ENCODE measurements at regions not wholly inside any gene's neighbourhood (a gene's known extent, or its start where the extent isn't known, plus 50 kb on each side); places are given as distances from the start of the nearest gene placed in this dataset.

DNA sequence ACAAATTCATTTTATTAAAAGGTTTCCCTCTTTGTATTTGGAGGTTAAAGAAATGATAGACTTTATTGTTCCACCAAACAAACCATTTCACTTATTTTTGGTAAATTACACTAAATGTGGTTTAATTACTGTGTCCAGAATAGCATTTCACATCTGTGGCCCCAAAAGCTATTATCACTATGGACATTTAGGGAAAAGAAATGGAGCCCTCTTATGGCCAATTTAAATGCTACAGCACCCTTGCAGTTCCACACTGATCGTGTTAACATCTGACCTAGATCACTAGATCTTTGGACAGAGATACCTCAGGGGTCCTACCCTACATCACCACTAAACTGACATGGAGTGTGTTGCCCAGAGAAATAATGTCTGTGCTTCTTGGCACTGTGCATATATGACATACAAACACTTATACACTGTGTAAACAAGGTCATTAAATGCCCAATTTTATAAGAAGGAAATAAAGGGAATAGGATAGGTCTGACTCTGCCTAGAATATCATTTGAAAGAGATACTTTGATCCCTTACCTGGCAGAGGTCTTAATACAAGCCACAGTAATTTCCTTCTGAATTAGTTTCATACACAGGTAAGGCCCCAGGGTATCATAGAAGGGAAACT, 163.9 kb downstream of the KDR start:
- Mint-ChIP-seq H3K4me1 (peaks cover 7% of the 10 kb centered on the region), H3K9me3 (no peaks in the 10 kb centered on the region), H3K36me3 (no peaks in the 10 kb centered on the region), H3K4me3 (no peak overlapping the region), H3K27ac (no peak overlapping the region)
- ATAC-seq: peak; percentile 25
- no peak for DNase-seq (ENCODE audit: low spot score in 2 of 2)

DNA sequence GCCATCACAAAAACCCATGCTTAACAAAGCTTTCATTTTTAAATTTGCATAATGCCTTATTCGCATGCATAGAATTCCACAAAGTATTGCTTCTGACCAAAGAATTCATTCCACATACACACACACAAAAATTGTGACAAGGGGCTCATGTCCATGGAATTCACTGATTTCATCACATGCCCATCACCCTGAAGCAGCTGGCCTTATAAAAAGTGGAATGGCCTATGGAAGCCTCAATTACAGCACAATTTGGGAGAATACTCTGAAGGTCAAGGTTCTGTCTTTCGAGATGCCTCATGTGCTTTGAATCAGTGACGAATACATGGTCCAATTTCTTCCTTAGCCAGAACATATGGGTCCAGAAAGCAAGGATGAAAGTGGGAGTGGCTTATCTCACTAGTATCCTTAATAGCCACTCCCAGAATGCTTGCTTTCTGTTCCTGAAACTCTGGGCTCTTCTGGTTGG, 165.7 kb downstream of the KDR start:
- Mint-ChIP-seq H3K4me1 (peaks cover 7% of the 10 kb centered on the region), H3K27ac (no peak overlapping the region), H3K36me3 (no peaks in the 10 kb centered on the region), H3K9me3 (no peaks in the 10 kb centered on the region), H3K4me3 (no peak overlapping the region)
- no peak for DNase-seq (ENCODE audit: low spot score in 2 of 2)
- ATAC-seq: no peak

DNA sequence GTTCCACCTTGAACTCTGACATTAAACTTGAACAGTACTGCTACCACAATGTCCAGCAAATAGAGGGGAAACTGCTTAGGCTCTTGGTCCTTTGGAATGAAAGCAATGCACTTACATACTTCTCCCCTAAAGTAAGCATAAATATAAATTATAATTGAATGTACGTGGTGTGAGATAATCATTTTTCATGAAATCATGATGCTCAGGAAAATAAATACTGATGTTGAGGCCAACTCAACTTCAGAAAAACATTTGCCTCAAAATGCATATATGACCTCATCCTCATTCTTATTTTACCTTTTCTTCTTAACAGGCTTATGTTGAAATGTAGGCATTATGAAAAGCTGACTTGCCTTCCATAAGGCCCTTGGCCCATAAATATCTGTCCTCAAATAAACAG, 166.3 kb downstream of the KDR start:
- H3K36me3 Mint-ChIP-seq: no peaks in the 10 kb centered on the region
- DNase-seq (ENCODE audit: low spot score in 2 of 2): no peak
- no peaks in the 10 kb centered on the region for H3K9me3 Mint-ChIP-seq
- peaks cover 7% of the 10 kb centered on the region for H3K4me1 Mint-ChIP-seq
- ATAC-seq: no peak
- H3K27ac Mint-ChIP-seq: no peak overlapping the region
- no peak overlapping the region for H3K4me3 Mint-ChIP-seq

DNA sequence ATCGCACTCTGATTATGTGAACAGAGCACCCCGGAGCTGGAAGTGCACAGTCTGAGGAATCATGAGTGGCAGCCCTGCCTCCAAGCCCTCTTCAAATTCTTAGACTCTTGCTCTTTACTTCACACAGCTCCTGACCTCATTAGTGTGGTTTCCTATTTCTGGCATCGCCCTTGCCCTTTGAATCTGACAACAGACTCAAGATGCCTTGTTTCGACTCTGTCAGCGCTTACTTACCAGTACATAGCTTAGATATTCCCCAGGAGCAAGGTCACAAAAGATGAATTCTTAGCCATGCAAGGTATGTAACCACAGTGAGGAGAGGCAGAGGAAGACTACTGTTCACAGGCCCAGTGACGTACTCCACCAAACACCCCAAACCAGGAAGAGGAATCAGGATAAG, 167.2 kb downstream of the KDR start:
- Mint-ChIP-seq H3K9me3 (no peaks in the 10 kb centered on the region), H3K36me3 (no peaks in the 10 kb centered on the region), H3K27ac (no peak overlapping the region), H3K4me3 (no peak overlapping the region), H3K4me1 (peaks cover 7% of the 10 kb centered on the region)
- peak; percentile 67 for ATAC-seq
- DNase-seq (ENCODE audit: low spot score in 2 of 2): no peak

DNA sequence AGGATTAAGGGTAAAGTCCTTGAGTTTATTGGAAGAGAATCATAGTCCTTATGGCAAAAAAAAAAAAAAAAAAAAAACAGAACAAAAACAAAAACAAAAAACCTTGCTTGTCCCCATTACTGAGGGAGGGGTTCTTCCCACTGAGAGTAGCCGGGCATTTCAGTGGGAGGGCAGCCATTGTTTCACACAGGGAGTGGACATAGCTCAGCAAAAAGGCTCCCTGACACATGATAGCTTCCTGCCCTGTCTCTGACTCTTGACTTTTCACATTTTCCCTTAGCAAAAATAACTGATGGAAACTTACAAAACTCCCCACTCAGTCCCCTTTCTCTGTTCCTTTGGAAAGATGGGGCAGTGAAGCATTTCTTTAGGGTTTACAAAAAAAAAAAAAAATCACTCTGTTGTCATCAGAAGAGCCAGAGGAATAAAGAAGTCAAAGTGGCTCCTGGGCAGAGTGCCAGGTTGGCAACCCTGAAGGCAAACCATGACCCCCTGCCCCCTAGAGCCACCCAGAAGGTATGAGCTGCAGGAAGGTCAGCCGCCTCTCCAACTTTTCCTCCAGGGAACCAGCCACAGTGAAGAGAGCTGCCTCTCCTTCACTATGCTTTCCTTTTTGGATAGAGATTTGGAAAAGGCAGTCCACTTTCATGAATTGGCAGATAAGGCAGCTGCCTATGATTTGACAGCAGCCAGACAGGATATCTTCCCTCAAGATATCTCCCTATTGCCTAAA, 170.6 kb downstream of the KDR start:
- ATAC-seq (no peak), DNase-seq (ENCODE audit: low spot score in 2 of 2) (no peak)
- Mint-ChIP-seq H3K9me3 (no peaks in the 10 kb centered on the region), H3K4me3 (no peak overlapping the region), H3K36me3 (no peaks in the 10 kb centered on the region), H3K4me1 (peaks cover 7% of the 10 kb centered on the region), H3K27ac (no peak overlapping the region)

DNA sequence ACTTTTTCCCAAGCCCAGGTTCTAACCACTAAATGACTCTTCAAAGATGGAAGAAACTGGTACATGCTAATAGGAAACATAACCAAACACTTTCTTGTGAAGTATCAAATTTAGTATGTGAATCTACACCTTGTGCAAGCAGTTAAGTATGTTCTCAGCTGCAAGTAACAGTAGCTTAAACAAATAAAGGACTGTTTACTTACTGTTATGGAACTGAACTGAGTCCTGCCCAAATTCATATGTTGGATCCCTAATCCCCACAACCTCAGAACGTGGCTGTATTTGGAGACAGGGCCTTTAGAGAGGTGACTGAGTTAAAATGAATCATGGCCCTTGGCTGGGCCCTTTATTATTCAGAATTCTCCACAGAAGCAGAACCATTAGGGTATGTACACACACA, 178.7 kb downstream of the KDR start:
- no peaks in the 10 kb centered on the region for H3K36me3 Mint-ChIP-seq
- H3K4me3 Mint-ChIP-seq: no peak overlapping the region
- H3K9me3 Mint-ChIP-seq: no peaks in the 10 kb centered on the region
- peaks cover 3% of the 10 kb centered on the region for H3K4me1 Mint-ChIP-seq
- no peak for ATAC-seq
- H3K27ac Mint-ChIP-seq: no peak overlapping the region
- no peak for DNase-seq (ENCODE audit: low spot score in 2 of 2)

DNA sequence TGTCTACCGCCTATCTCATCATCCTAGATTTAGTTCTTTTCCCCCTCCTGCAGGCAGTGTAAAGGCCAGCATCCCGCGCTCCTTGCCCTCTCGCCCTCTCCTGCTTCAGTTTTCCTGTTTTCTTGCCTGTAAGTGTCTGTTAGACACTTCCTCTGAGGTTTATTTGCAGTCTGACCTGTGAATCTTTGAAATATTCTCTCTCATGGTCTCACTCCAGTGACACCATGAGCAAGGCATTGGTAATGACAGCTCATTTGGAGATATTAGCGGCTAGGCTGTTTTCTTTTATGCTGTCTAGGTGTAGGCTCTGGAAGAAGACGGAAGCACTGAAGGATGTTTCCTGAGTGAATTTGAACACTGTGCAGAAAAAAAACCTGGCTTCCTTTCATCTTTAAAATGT, 179.6 kb downstream of the KDR start:
- ATAC-seq: no peak
- H3K27ac Mint-ChIP-seq: no peak overlapping the region
- no peaks in the 10 kb centered on the region for H3K9me3 Mint-ChIP-seq
- H3K36me3 Mint-ChIP-seq: no peaks in the 10 kb centered on the region
- peaks cover 12% of the 10 kb centered on the region for H3K4me1 Mint-ChIP-seq
- no peak for DNase-seq (ENCODE audit: low spot score in 2 of 2)
- H3K4me3 Mint-ChIP-seq: no peak overlapping the region

DNA sequence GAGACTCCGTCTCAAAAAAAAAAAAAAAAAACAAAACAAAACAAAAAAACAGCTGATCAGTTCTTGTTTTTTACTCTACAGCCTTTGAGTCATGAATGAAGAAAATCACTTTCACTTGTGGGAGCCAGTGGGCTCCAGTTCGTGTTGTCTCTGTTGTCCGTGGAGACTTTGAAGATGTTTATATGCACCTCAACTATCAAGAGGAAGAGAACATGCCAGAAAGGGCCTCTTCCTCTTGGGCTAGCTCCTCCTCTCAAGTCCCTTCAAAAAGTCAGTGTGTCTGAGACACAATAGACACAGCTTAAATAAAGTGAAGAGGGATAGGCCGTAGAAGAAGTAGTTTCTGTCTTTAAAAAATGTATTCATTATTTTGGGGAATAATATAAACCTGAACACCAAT, 182.7 kb downstream of the KDR start:
- Mint-ChIP-seq H3K27ac (no peak overlapping the region), H3K9me3 (no peaks in the 10 kb centered on the region), H3K4me1 (peaks cover 12% of the 10 kb centered on the region), H3K4me3 (no peak overlapping the region), H3K36me3 (no peaks in the 10 kb centered on the region)
- peak; percentile 72 for ATAC-seq
- DNase-seq (ENCODE audit: low spot score in 2 of 2): no peak

DNA sequence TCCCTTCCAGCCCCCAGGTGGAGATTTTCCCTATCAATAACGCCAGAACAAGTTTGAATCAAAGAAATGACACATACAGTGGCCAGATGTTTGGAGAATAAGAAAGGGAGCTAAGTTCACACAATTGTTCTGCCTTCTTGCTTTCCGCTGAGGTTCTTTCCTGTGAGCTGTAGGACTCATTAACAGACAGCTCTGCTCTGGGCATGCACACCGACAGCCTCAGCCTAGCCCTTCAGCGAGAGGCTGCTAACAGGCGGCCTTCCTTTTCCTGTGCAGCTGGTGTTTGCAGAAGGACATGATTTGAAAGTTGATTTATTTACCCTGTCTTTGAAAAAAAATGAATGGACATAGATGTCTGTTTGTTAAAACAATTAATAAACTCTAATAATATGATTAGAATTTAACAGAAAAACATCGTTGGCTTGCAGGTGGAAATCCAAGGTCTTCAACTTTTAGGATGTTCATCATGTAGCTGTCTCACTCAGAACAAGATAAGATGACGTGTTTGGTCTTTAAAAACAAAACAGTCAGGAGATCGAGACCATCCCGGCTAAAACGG, 183.3 kb downstream of the KDR start:
- Mint-ChIP-seq H3K27ac (no peak overlapping the region), H3K4me3 (no peak overlapping the region), H3K4me1 (peaks cover 12% of the 10 kb centered on the region), H3K9me3 (no peaks in the 10 kb centered on the region), H3K36me3 (no peaks in the 10 kb centered on the region)
- DNase-seq (ENCODE audit: low spot score in 2 of 2) (no peak), ATAC-seq (peak; percentile 88)

DNA sequence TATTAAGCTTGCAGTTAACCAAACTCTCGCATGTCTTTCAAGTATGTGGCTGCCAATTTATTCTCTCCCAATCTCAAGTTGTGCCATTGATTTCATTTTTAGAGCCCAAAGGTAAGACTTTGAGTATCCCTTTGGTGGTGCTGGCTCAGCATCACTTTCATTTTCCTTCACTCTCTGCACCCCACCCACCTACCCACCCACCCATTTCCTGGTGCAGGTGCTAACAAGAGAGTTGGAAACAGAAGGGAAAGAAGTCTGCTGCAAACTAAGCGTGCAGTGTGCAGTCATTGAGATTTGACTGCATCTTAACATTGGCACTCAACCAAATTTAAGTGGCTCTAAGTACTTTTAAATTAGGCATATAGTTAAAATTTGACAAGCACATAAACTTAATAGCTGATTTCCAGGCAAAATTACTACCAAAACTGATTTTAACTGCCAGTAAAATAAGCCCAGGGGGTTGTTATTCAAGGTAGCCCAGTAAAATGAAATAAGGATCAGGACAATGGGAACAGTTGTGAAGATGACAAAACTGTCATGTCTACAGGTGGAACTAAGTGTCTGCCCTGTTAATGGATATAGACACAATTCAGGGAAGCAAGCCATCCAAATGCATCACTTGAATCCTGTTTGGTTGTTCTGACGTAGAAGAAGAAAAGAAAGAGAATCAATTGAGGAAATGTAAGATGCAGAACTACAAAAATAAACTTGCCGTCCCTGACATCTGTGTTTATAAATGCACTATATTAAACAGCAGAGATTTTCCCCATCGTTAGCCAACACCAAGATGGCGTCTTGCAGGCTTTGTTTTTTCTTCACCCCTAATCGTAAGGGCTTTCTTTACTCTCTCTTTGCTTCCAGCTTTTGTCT, 184.2 kb downstream of the KDR start:
- Mint-ChIP-seq H3K36me3 (no peaks in the 10 kb centered on the region), H3K4me3 (no peak overlapping the region), H3K4me1 (peaks cover 12% of the 10 kb centered on the region), H3K27ac (no peak overlapping the region), H3K9me3 (no peaks in the 10 kb centered on the region)
- ATAC-seq (no peak), DNase-seq (ENCODE audit: low spot score in 2 of 2) (no peak)

DNA sequence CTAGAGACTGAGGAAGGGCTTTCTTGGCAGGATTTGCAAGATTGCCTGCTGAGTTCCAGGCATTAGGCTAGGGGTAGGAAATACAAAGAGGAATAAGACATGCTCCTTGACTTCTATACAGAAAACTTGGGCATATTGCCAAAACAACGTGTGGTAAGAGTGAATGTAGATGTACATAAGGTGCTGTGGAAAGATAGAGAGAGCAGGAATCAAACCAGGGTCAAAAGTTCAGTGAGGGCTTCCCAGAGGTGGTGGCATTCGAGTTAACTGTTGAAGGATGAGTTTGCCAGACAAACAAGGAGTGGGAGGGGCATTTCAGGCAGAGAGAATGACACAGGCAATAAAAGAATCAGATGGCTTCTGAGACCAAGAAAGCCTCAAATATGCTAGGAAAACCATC, 187.9 kb downstream of the KDR start:
- no peaks in the 10 kb centered on the region for H3K36me3 Mint-ChIP-seq
- no peaks in the 10 kb centered on the region for H3K9me3 Mint-ChIP-seq
- no peak overlapping the region for H3K4me3 Mint-ChIP-seq
- no peak for DNase-seq (ENCODE audit: low spot score in 2 of 2)
- no peak overlapping the region for H3K27ac Mint-ChIP-seq
- ATAC-seq: no peak
- H3K4me1 Mint-ChIP-seq: peaks cover 12% of the 10 kb centered on the region

DNA sequence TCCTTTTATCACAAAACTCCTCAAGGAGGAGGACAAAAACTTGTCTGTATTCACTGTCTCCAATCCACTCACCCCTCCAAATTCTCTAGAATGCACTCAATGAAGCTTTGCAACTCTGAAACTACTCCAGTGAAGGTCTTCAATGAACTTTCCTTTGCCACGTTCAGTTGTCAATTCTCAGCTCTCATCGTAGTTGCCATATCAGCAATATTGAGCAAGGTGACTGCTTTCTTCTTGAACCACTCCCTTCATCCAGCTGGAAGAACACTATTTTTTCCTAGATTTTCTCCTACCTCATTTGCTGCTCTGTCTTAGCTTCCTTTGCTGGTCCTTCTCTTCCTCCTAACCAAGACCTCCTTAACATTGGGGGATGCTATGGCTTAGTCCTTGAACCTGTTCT, 191.8 kb downstream of the KDR start:
- H3K36me3 Mint-ChIP-seq: no peaks in the 10 kb centered on the region
- H3K4me1 Mint-ChIP-seq: no peaks in the 10 kb centered on the region
- DNase-seq (ENCODE audit: low spot score in 2 of 2) (no peak), ATAC-seq (no peak)
- no peak overlapping the region for H3K27ac Mint-ChIP-seq
- no peaks in the 10 kb centered on the region for H3K9me3 Mint-ChIP-seq
- H3K4me3 Mint-ChIP-seq: no peak overlapping the region

DNA sequence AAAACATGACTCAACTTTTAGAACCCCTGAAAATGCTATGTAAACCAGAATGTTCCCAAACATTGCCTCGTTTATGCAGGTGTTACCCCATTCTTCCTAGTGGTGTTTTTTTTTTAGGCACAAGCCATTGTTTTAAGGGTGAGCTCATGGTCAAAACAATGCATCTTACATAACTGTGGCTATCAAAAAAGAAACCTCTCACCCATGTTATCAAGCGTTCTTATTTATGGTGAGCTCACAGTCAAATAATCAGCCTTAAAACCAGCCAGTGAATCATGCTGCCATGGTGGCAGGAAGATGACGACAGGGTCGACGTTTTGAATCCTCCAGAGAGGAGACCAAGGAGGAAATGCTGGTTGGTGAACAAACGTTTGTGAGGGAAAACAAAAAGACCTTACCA, 195.2 kb downstream of the KDR start:
- Mint-ChIP-seq H3K36me3 (no peaks in the 10 kb centered on the region), H3K9me3 (peaks cover 2% of the 10 kb centered on the region), H3K4me3 (no peak overlapping the region), H3K27ac (no peak overlapping the region), H3K4me1 (no peaks in the 10 kb centered on the region)
- no peak for DNase-seq (ENCODE audit: low spot score in 2 of 2)
- ATAC-seq: peak; percentile 74

DNA sequence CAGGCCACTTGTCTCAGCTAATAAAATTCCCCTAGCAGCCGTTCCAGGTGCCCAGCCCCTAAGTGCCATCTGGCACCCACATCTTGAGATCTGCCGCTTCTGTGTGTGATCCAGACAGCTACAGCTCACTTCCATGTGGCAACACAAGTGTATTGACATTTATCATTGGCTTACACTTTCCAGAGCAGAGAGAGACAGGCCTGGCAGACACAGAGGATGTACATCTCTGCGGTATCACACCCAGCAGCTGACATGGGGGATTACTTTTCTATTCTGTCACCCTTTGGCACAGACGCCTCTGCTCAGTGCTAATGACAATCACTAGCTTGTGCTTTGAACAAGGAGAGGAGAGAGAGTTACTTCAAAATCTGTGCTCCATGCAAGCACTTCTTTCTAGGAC, 195.9 kb downstream of the KDR start:
- DNase-seq (ENCODE audit: low spot score in 2 of 2) (no peak), ATAC-seq (peak; percentile 40)
- no peak overlapping the region for H3K4me3 Mint-ChIP-seq
- no peaks in the 10 kb centered on the region for H3K36me3 Mint-ChIP-seq
- peaks cover 2% of the 10 kb centered on the region for H3K9me3 Mint-ChIP-seq
- H3K4me1 Mint-ChIP-seq: no peaks in the 10 kb centered on the region
- H3K27ac Mint-ChIP-seq: no peak overlapping the region

DNA sequence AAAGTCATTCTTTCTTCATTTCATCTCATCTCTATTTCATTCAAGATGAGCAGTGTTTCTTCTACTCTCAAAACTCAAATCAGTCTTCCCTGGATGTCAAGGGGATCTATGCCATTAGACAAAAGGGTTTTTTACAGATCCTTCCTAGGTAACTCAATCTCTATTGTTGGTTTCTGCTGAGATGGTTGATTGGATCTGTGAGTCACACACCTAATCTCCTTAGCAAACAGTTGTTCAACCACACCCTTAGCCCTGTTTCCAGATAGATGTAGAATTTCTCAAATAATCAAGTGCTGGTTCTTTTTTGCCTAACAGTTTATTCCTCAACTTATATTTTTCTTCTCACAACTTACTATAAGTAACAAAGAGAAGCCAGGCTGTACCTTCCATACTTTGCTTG, 200.5 kb downstream of the KDR start:
- Mint-ChIP-seq H3K4me1 (no peaks in the 10 kb centered on the region), H3K36me3 (no peaks in the 10 kb centered on the region)
- no peak for ATAC-seq

More for the DNA sequence above, 200.5 kb downstream of the KDR start:
- Mint-ChIP-seq H3K4me3 (no peak overlapping the region), H3K27ac (no peak overlapping the region), H3K9me3 (peaks cover 7% of the 10 kb centered on the region)
- DNase-seq (ENCODE audit: low spot score in 2 of 2): no peak

All from stimulated activated effector memory CD8-positive, alpha-beta T cell treated with anti-CD3 and anti-CD28 coated beads, Interleukin-12 subunit alpha, Interleukin-12 subunit beta, amount 100 ng/mL, for 72 hours (primary cell).